ENCODE measurements at regions not wholly inside any gene's neighbourhood (a gene's known extent, or its start where the extent isn't known, plus 50 kb on each side); places are given as distances from the start of the nearest gene placed in this dataset.

- TF ChIP-seq, protein P1, sequence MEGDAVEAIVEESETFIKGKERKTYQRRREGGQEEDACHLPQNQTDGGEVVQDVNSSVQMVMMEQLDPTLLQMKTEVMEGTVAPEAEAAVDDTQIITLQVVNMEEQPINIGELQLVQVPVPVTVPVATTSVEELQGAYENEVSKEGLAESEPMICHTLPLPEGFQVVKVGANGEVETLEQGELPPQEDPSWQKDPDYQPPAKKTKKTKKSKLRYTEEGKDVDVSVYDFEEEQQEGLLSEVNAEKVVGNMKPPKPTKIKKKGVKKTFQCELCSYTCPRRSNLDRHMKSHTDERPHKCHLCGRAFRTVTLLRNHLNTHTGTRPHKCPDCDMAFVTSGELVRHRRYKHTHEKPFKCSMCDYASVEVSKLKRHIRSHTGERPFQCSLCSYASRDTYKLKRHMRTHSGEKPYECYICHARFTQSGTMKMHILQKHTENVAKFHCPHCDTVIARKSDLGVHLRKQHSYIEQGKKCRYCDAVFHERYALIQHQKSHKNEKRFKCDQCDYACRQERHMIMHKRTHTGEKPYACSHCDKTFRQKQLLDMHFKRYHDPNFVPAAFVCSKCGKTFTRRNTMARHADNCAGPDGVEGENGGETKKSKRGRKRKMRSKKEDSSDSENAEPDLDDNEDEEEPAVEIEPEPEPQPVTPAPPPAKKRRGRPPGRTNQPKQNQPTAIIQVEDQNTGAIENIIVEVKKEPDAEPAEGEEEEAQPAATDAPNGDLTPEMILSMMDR (IDR thresholded peaks at IDR 0.05; ENCODE audit: extremely low read depth, insufficient read depth, missing control alignments), result no peak
- in situ Hi-C loops (cut with MboI; ENCODE audit: low pct_unique_long_range_greater_than_20kb, low sequenced_read_pairs, unreplicated experiment), result no loop called here
- DNase-seq (ENCODE audit: low spot score), result no peak
These were observed 90.3 kb upstream of the PRR23E start for GRCh38 chr3:127102587-127102986.

DNA sequence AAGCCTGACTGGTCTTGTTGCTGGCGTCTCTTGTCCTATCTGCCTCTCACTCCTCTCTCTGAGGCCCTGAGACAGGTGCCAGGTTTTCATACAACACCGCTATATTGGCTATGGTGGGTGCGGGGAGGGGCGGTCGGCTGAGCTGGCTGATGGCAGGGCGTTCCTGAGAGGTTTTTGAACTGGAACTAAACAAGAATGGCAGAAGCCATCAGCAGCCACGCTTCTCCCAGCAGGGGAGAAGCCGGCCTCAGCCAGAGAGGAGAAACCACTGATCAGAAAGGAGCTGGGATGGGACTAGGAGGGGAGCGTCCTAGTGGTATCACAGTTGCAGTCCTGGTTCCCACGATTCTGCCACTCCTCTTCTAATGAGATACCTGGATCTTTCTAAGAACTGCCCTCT is 89.9 kb upstream of the PRR23E start:
- TF ChIP-seq, protein P1 (IDR thresholded peaks at IDR 0.05; ENCODE audit: extremely low read depth, insufficient read depth, missing control alignments), result no peak
- DNase-seq (ENCODE audit: low spot score), result no peak
- in situ Hi-C loops (cut with MboI; ENCODE audit: low pct_unique_long_range_greater_than_20kb, low sequenced_read_pairs, unreplicated experiment), result no loop called here

DNA sequence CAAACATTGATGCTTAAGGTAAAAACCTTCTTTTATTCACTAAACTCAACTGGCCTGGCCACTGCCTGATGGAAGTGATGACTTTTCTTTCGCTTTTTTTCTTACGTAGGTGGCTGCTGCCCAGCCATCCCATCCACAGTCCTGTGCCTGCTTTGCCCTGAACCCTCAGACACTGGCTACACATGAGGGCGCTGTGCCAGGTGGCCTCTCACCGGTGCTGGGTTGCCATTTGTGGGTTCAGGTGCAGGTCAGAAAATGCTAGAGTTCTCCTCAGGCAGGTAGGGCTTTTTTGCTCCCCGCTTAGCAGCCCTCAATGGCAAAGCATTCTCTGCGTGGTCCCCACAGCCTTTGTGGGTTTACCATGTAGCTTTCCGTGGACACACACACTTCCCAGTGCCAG is 88.3 kb upstream of the PRR23E start:
- in situ Hi-C loops (cut with MboI; ENCODE audit: low pct_unique_long_range_greater_than_20kb, low sequenced_read_pairs, unreplicated experiment), result no loop called here
- TF ChIP-seq, protein P1 (IDR thresholded peaks at IDR 0.05; ENCODE audit: extremely low read depth, insufficient read depth, missing control alignments), result no peak
- no peak for DNase-seq (ENCODE audit: low spot score)

- in situ Hi-C loops (cut with MboI; ENCODE audit: low pct_unique_long_range_greater_than_20kb, low sequenced_read_pairs, unreplicated experiment), result no loop called here
- DNase-seq (ENCODE audit: low spot score), result no peak
- TF ChIP-seq, protein P1 (IDR thresholded peaks at IDR 0.05; ENCODE audit: extremely low read depth, insufficient read depth, missing control alignments), result no peak
These were observed 87.3 kb upstream of the PRR23E start for GRCh38 chr3:127105587-127105986.

- TF ChIP-seq, protein P1 (IDR thresholded peaks at IDR 0.05; ENCODE audit: extremely low read depth, insufficient read depth, missing control alignments), result no peak
- in situ Hi-C loops (cut with MboI; ENCODE audit: low pct_unique_long_range_greater_than_20kb, low sequenced_read_pairs, unreplicated experiment), result no loop called here
- DNase-seq (ENCODE audit: low spot score), result no peak
These were observed 86.9 kb upstream of the PRR23E start for GRCh38 chr3:127106053-127106452.

- TF ChIP-seq, protein P1 (IDR thresholded peaks at IDR 0.05; ENCODE audit: extremely low read depth, insufficient read depth, missing control alignments), result no peak
- in situ Hi-C loops (cut with MboI; ENCODE audit: low pct_unique_long_range_greater_than_20kb, low sequenced_read_pairs, unreplicated experiment), result no loop called here
- no peak for DNase-seq (ENCODE audit: low spot score)
These were observed 86.5 kb upstream of the PRR23E start for GRCh38 chr3:127106456-127106855.

GRCh38 chr3:127107002-127107401 is 85.9 kb upstream of the PRR23E start:
- TF ChIP-seq, protein P1 (IDR thresholded peaks at IDR 0.05; ENCODE audit: extremely low read depth, insufficient read depth, missing control alignments), result no peak
- in situ Hi-C loops (cut with MboI; ENCODE audit: low pct_unique_long_range_greater_than_20kb, low sequenced_read_pairs, unreplicated experiment), result no loop called here
- no peak for DNase-seq (ENCODE audit: low spot score)

Measured in GM13977 (cell line).